B cell (primary cell): ENCODE measurements at regions not wholly inside any gene's neighbourhood (a gene's known extent, or its start where the extent isn't known, plus 50 kb on each side); places are given as distances from the start of the nearest gene placed in this dataset.

ENCODE experiments used
- ATAC-seq: fragments of 200-7000 bp; cut with Tn5 transposase; one replicate; pipeline ENCODE4 v1.10.0; 2021; ENCODE audit warnings: low read depth, mild to moderate bottlenecking, moderate number of reproducible peaks, moderate library complexity
- CTCF ChIA-PET: fragments of 350-600 bp; sonication (Branson Sonifier 250); formaldehyde crosslinking; loops from one replicate; lab custom pipeline; 2021; ENCODE audit warnings: antibody characterized with exemption, inconsistent platforms; lab: Charles Lee
- POLR2A ChIA-PET: fragments of 350-600 bp; sonication (Branson Sonifier 250); formaldehyde crosslinking; loops from one replicate; lab custom pipeline; 2021; ENCODE audit warnings: antibody characterized with exemption; lab: Charles Lee
- DNase-seq: peaks from one replicate; pipeline ENCODE4 v3.0.0; 2013
- H2AFZ ChIP-seq: 2 replicates; pipeline ENCODE4 v1.6.1; 2012; ENCODE audit warnings: mild to moderate bottlenecking, low read depth, low read length; ENCODE audit not compliant: insufficient read depth, poor library complexity, severe bottlenecking
- H3K27ac ChIP-seq, 2 donors: 1 replicate in 1 of 2; 2 replicates in 1 of 2; pipeline ENCODE4 v1.5.1; 2012 to 2013; ENCODE audit warnings: low read length in 2 of 2, mild to moderate bottlenecking in 2 of 2, moderate library complexity in 1 of 2
- H3K27me3 ChIP-seq, 4 experiments: fragments of 200-600 bp in 1 of 4; sonication (generic) in 1 of 4; replicated peaks in 1 of 4; 1 replicate in 2 of 4; 2 replicates in 2 of 4; pipeline versions ENCODE4 v1.6.1 to v1.7.0; 2013 to 2016; ENCODE audit warnings: low read length in 3 of 4, mild to moderate bottlenecking in 2 of 4, mixed read lengths in 1 of 4, moderate library complexity in 1 of 4; ENCODE audit not compliant: insufficient read depth in 4 of 4, control insufficient read depth in 3 of 4; ENCODE audit errors: control extremely low read depth in 1 of 4
- H3K36me3 ChIP-seq, 2 experiments: replicated peaks in 1 of 2; 1 replicate in 1 of 2; 2 replicates in 1 of 2; pipeline versions ENCODE4 v1.6.1 to v1.7.1; 2013; ENCODE audit warnings: low read length in 1 of 2; ENCODE audit not compliant: insufficient read depth in 2 of 2, control insufficient read depth in 1 of 2; ENCODE audit errors: control extremely low read depth in 1 of 2, extremely low read depth in 1 of 2
- H3K4me1 ChIP-seq, 2 donors: fragments of 200-600 bp in 1 of 2; sonication (generic) in 1 of 2; 1 replicate in 1 of 2; 2 replicates in 1 of 2; pipeline versions ENCODE4 v1.5.1 to v1.6.1; 2013 to 2017; ENCODE audit warnings: low read length in 2 of 2; ENCODE audit not compliant: control insufficient read depth in 2 of 2, insufficient read depth in 2 of 2
- H3K4me2 ChIP-seq: replicated peaks from 2 replicates; pipeline ENCODE3; 2012; ENCODE audit warnings: mild to moderate bottlenecking, low read depth, low read length; ENCODE audit not compliant: poor library complexity, severe bottlenecking
- H3K4me3 ChIP-seq, 5 experiments: fragments of 200-600 bp in 1 of 5; sonication (generic) in 1 of 5; 1 replicate in 3 of 5; 2 replicates in 2 of 5; pipeline versions ENCODE4 v1.5.1 to v1.7.0; 2011 to 2016; ENCODE audit warnings: low read length in 4 of 5, mild to moderate bottlenecking in 4 of 5, low read depth in 2 of 5, control low read depth in 1 of 5, moderate library complexity in 1 of 5; ENCODE audit not compliant: insufficient read depth in 1 of 5; ENCODE audit errors: control extremely low read depth in 1 of 5, extremely low read depth in 1 of 5
- H3K79me2 ChIP-seq: fragments of 200-600 bp; sonication (generic); one replicate; pipeline ENCODE4 v1.6.0; 2016; ENCODE audit warnings: low read length; ENCODE audit not compliant: control insufficient read depth, insufficient read depth
- H3K9ac ChIP-seq: fragments of 200-600 bp; sonication (generic); 2 replicates; pipeline ENCODE4 v1.6.1; 2017; ENCODE audit warnings: mild to moderate bottlenecking, low read length, moderate library complexity
- H3K9me3 ChIP-seq, 3 donors: one replicate each; pipeline versions ENCODE4 v1.6.1 to v1.7.1; 2013; ENCODE audit warnings: low read length in 2 of 3; ENCODE audit not compliant: control insufficient read depth in 2 of 3, insufficient read depth in 1 of 3; ENCODE audit errors: control extremely low read depth in 1 of 3
- H4K20me1 ChIP-seq: 2 replicates; pipeline ENCODE4 v1.6.0; 2012; ENCODE audit warnings: mild to moderate bottlenecking, low read length; ENCODE audit not compliant: insufficient read depth, control insufficient read depth, poor library complexity, severe bottlenecking
- H3K27ac Mint-ChIP-seq: one replicate; pipeline ENCODE4 v1.8.0; 2021; ENCODE audit warnings: mixed read lengths
- H3K27me3 Mint-ChIP-seq: one replicate; pipeline ENCODE4 v1.8.0; 2021; ENCODE audit warnings: mixed read lengths
- H3K4me1 Mint-ChIP-seq: one replicate; pipeline ENCODE4 v1.8.0; 2021; ENCODE audit warnings: mixed read lengths
- H3K4me3 Mint-ChIP-seq: one replicate; pipeline ENCODE4 v1.8.0; 2021; ENCODE audit warnings: mixed read lengths
- H3K9me3 Mint-ChIP-seq: one replicate; pipeline ENCODE4 v1.8.0; 2022; ENCODE audit warnings: mixed read lengths; ENCODE audit not compliant: insufficient read depth
- CTCF ChIP-seq: fragments of 200-600 bp; IDR thresholded peaks from one replicate; pipeline ENCODE4 v1.8.0; 2022; ENCODE audit warnings: antibody characterized with exemption, mild to moderate bottlenecking
- EZH2 ChIP-seq: IDR thresholded peaks from 2 replicates; pipeline ENCODE4 v1.6.1; 2012; ENCODE audit warnings: borderline replicate concordance, low read depth, mild to moderate bottlenecking, moderate library complexity, low read length; ENCODE audit not compliant: insufficient read depth, poor library complexity, severe bottlenecking
- WGBS: methylation state at CpG from one replicate; pipeline ENCODE4 v1.1.5; 2013; ENCODE audit warnings: missing lambda C conversion rate; ENCODE audit not compliant: insufficient coverage; 5-methylcytosine and 5-hydroxymethylcytosine counted together
- intact Hi-C: fragments of 100-400 bp; cut with micrococcal nuclease; formaldehyde crosslinking; loops from one replicate; pipeline ENCODE4 v1.10.0; 2022

- intact Hi-C loops, result no loop called here
- WGBS, result no CpG with 5 or more reads among the region's 2 CpGs
- Histone ChIP-seq H3K4me1 (no peaks in the 10 kb centered on the region), H3K36me3 (no peaks in the 10 kb centered on the region), H3K79me2 (no peaks in the 10 kb centered on the region), H3K9me3 (no peaks in the 10 kb centered on the region), H3K4me3 (no peak overlapping the region), H3K4me2 (no peak overlapping the region), H3K27ac (no peak overlapping the region), H4K20me1 (no peaks in the 10 kb centered on the region), H3K9ac (no peak overlapping the region), H2AFZ (no peak overlapping the region), H3K27me3 (no peaks in the 10 kb centered on the region)
- Mint-ChIP-seq H3K4me1 (no peaks in the 10 kb centered on the region), H3K27me3 (no peaks in the 10 kb centered on the region), H3K9me3 (peaks cover 3% of the 10 kb centered on the region), H3K27ac (no peak overlapping the region), H3K4me3 (no peak overlapping the region)
- no peak for TF ChIP-seq CTCF
- TF ChIP-seq EZH2, result no peak
- ATAC-seq (no peak), DNase-seq (no peak)
- CTCF ChIA-PET, result no interaction called here
- POLR2A ChIA-PET, result no interaction called here
Observed at GRCh38 chr10:83469728-83470331, 669.5 kb upstream of the GHITM start.

- H3K4me1 ChIP-seq, result no peaks in the 10 kb centered on the region
- ChIA-PET POLR2A (no interaction called here), CTCF (no interaction called here)
- Mint-ChIP-seq H3K4me1 (no peaks in the 10 kb centered on the region), H3K27ac (no peak overlapping the region), H3K4me3 (no peak overlapping the region), H3K9me3 (peaks cover 5% of the 10 kb centered on the region), H3K27me3 (no peaks in the 10 kb centered on the region)
- TF ChIP-seq EZH2, result no peak
- WGBS, result no CpG with 5 or more reads among the region's 6 CpGs
- H3K27ac ChIP-seq, result no peak overlapping the region
- ATAC-seq (no peak), DNase-seq (no peak)
- no peak overlapping the region for H3K4me2 ChIP-seq
- no peaks in the 10 kb centered on the region for H3K79me2 ChIP-seq
- H4K20me1 ChIP-seq, result no peaks in the 10 kb centered on the region
- no peak overlapping the region for H3K9ac ChIP-seq
- H3K36me3 ChIP-seq, result no peaks in the 10 kb centered on the region
- no peaks in the 10 kb centered on the region for H3K9me3 ChIP-seq
- intact Hi-C loops, result no loop called here
- no peaks in the 10 kb centered on the region for H3K27me3 ChIP-seq
- no peak overlapping the region for H2AFZ ChIP-seq
- no peak overlapping the region for H3K4me3 ChIP-seq
Observed at GRCh38 chr10:83476211-83476610, 663.1 kb upstream of the GHITM start.
